VCaP (cell line): ENCODE measurements at regions not wholly inside any gene's neighbourhood (a gene's known extent, or its start where the extent isn't known, plus 50 kb on each side); places are given as distances from the start of the nearest gene placed in this dataset.

ENCODE experiments used
- H3K27ac ChIP-seq: fragments of 450-650 bp; 2 replicates; pipeline ENCODE4 v1.5.1; 2017
- TF ChIP-seq, protein P1 (sequence below): fragments of 450-650 bp; conservative IDR thresholded peaks from 2 replicates; pipeline ENCODE4 v1.5.1; 2017; ENCODE audit warnings: mild to moderate bottlenecking, moderate library complexity

- TF ChIP-seq, protein P1, sequence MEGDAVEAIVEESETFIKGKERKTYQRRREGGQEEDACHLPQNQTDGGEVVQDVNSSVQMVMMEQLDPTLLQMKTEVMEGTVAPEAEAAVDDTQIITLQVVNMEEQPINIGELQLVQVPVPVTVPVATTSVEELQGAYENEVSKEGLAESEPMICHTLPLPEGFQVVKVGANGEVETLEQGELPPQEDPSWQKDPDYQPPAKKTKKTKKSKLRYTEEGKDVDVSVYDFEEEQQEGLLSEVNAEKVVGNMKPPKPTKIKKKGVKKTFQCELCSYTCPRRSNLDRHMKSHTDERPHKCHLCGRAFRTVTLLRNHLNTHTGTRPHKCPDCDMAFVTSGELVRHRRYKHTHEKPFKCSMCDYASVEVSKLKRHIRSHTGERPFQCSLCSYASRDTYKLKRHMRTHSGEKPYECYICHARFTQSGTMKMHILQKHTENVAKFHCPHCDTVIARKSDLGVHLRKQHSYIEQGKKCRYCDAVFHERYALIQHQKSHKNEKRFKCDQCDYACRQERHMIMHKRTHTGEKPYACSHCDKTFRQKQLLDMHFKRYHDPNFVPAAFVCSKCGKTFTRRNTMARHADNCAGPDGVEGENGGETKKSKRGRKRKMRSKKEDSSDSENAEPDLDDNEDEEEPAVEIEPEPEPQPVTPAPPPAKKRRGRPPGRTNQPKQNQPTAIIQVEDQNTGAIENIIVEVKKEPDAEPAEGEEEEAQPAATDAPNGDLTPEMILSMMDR = no peak
Observed at GRCh38 chr2:147501968-147502367, 342.9 kb upstream of the ACVR2A start.

GRCh38 chr2:147500819-147501395, 343.9 kb upstream of the ACVR2A start:
- TF ChIP-seq, protein P1 = no peak
- no peak overlapping the region for H3K27ac ChIP-seq

More at GRCh38 chr2:147501968-147502367, 342.9 kb upstream of the ACVR2A start:
- no peak overlapping the region for H3K27ac ChIP-seq

DNA sequence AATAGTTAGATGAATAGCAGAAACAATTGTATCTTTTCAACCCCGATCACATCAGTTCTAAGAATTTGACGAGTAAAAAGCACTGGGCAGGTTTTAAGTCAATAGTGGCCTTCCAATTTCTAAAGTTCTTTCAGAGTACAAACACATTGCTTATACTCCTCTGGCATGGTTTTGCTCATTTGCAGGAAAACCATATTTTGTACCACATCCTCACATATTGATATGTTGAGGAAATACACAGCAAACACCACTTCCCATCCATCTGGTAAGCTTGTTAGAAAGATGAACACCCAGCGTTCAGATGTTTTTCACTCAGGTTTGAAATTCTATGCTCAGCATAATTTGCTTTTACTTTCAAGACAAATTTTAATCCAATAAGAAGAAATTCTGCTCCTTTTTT, 344.6 kb upstream of the ACVR2A start:
- no peak overlapping the region for H3K27ac ChIP-seq
- TF ChIP-seq, protein P1 = no peak

GRCh38 chr2:147499785-147500184, 345.0 kb upstream of the ACVR2A start:
- no peak overlapping the region for H3K27ac ChIP-seq
- TF ChIP-seq, protein P1 = no peak

- no peak overlapping the region for H3K27ac ChIP-seq
- TF ChIP-seq, protein P1 = no peak
Observed at GRCh38 chr2:147495734-147496133, 349.1 kb upstream of the ACVR2A start.

DNA sequence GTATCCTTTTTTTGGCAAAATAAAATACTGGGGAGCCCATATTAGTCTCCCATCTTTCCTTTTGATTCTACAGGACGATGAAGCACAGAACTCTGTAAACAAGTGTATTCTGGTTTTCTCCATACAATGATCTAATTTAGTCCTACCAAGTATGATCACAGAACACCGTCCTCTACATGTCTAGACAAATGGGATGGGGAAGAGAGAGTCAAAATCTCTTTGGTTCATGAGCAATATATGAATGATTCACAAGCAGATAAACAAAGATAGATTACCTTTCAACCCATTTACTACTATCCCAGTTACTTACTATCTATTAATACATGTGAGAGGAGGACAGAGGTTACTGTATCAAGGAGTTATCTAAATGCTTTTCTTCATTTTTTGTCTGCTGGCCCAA, 352.4 kb upstream of the ACVR2A start:
- no peak overlapping the region for H3K27ac ChIP-seq
- TF ChIP-seq, protein P1 = no peak

GRCh38 chr2:147491506-147491905, 353.3 kb upstream of the ACVR2A start:
- TF ChIP-seq, protein P1 = no peak
- H3K27ac ChIP-seq = no peak overlapping the region
